ENCODE measurements at regions not wholly inside any gene's neighbourhood (a gene's known extent, or its start where the extent isn't known, plus 50 kb on each side); places are given as distances from the start of the nearest gene placed in this dataset.

- Histone ChIP-seq H2AFZ (ENCODE audit: low read length) (no peak overlapping the region), H3K4me3 (replicated peaks in 1 of 3; ENCODE audit: insufficient read depth in 1 of 3, low read depth in 2 of 3, low read length in 3 of 3) (no peak overlapping the region), H3K9me3 (ENCODE audit: low read length) (no peaks in the 10 kb centered on the region), H3K9ac (ENCODE audit: insufficient read depth, low read depth, low read length) (no peak overlapping the region), H3K36me3 (replicated peaks in 1 of 2; ENCODE audit: control insufficient read depth in 1 of 2, insufficient read depth in 2 of 2, low read length in 2 of 2) (no peaks in the 10 kb centered on the region), H3K27ac (ENCODE audit: extremely low read length, insufficient read depth, low read length) (no peak overlapping the region), H3K79me2 (ENCODE audit: insufficient read depth, low read length) (no peaks in the 10 kb centered on the region), H3K4me2 (ENCODE audit: low read depth, low read length) (no peak overlapping the region), H3K27me3 (ENCODE audit: control insufficient read depth in 1 of 2, insufficient read depth in 2 of 2, low read length in 2 of 2) (no peaks in the 10 kb centered on the region), H4K20me1 (ENCODE audit: insufficient read depth, low read length) (no peaks in the 10 kb centered on the region), H3K4me1 (ENCODE audit: insufficient read depth, low read length) (no peaks in the 10 kb centered on the region)
- 0% methylated on average over 1 of the region's 1 CpG for WGBS (ENCODE audit: low lambda C conversion rate)
- no peak for DNase-seq (ENCODE audit: low spot score)
- ATAC-seq, result no peak
- POLR2A ChIA-PET, result no interaction called here
- TF ChIP-seq, protein P1, sequence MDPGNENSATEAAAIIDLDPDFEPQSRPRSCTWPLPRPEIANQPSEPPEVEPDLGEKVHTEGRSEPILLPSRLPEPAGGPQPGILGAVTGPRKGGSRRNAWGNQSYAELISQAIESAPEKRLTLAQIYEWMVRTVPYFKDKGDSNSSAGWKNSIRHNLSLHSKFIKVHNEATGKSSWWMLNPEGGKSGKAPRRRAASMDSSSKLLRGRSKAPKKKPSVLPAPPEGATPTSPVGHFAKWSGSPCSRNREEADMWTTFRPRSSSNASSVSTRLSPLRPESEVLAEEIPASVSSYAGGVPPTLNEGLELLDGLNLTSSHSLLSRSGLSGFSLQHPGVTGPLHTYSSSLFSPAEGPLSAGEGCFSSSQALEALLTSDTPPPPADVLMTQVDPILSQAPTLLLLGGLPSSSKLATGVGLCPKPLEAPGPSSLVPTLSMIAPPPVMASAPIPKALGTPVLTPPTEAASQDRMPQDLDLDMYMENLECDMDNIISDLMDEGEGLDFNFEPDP (CRISPR knock-in tag; conservative IDR thresholded peaks at IDR 0.05), result no peak
- TF ChIP-seq ZNF234 (CRISPR knock-in tag; conservative IDR thresholded peaks at IDR 0.05), result no peak
- TF ChIP-seq ZNF430 (CRISPR knock-in tag; IDR thresholded peaks at IDR 0.05), result no peak
- no peak for TF ChIP-seq CBFB (CRISPR knock-in tag; IDR thresholded peaks at IDR 0.05)
- TF ChIP-seq, protein P2, sequence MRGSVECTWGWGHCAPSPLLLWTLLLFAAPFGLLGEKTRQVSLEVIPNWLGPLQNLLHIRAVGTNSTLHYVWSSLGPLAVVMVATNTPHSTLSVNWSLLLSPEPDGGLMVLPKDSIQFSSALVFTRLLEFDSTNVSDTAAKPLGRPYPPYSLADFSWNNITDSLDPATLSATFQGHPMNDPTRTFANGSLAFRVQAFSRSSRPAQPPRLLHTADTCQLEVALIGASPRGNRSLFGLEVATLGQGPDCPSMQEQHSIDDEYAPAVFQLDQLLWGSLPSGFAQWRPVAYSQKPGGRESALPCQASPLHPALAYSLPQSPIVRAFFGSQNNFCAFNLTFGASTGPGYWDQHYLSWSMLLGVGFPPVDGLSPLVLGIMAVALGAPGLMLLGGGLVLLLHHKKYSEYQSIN (CRISPR knock-in tag; IDR thresholded peaks at IDR 0.05; ENCODE audit: borderline replicate concordance), result no peak
- no peak for TF ChIP-seq HOXA5 (CRISPR knock-in tag; IDR thresholded peaks at IDR 0.05)
- TF ChIP-seq THAP8 (CRISPR knock-in tag; IDR thresholded peaks at IDR 0.05; ENCODE audit: borderline replicate concordance), result no peak
- no peak for TF ChIP-seq MBD4 (IDR thresholded peaks at IDR 0.05; ENCODE audit: borderline replicate concordance, low read length)
- in situ Hi-C loops (cut with HindIII; ENCODE audit: extremely low pct_ligation_motif_present, low pct_unique_long_range_greater_than_20kb) (no loop called here), intact Hi-C loops (cut with micrococcal nuclease; ENCODE audit: unreplicated experiment) (no loop called here)
- no peak for FAIRE-seq
- CTCF ChIA-PET (ENCODE audit: low intra/inter-chr PET ratio, low total read pairs), result no interaction called here
- no TSS peak for BruUV-seq (replicated peaks)
Measured at GRCh38 chr12:45570501-45570900, 159.0 kb upstream of the ARID2 start.
